Lower lobe of right lung (tissue), 2 donors: ENCODE measurements at regions not wholly inside any gene's neighbourhood (a gene's known extent, or its start where the extent isn't known, plus 50 kb on each side); places are given as distances from the start of the nearest gene placed in this dataset.

Experiments
- ATAC-seq, 2 donors: fragments of 200-7000 bp; cut with Tn5 transposase; one replicate each; pipeline ENCODE4 v1.9.1; 2020 to 2022; ENCODE audit warnings: mild to moderate bottlenecking in 2 of 2, moderate library complexity in 2 of 2
- DNase-seq: peaks from one replicate; pipeline ENCODE4 v3.0.0-alpha.2; 2020
- H3K27ac ChIP-seq: fragments of 200-600 bp; one replicate; pipeline ENCODE4 v1.8.0; 2022
- H3K27me3 ChIP-seq: fragments of 200-600 bp; one replicate; pipeline ENCODE4 v1.8.0; 2022; ENCODE audit warnings: low read depth
- H3K36me3 ChIP-seq: fragments of 200-600 bp; one replicate; pipeline ENCODE4 v1.8.0; 2022; ENCODE audit warnings: mild to moderate bottlenecking
- H3K4me1 ChIP-seq: fragments of 200-600 bp; one replicate; pipeline ENCODE4 v1.8.0; 2022
- H3K4me3 ChIP-seq: fragments of 200-600 bp; one replicate; pipeline ENCODE4 v1.8.0; 2022; ENCODE audit warnings: mild to moderate bottlenecking
- H3K9me3 ChIP-seq: fragments of 200-600 bp; one replicate; pipeline ENCODE4 v1.8.0; 2022
- CTCF ChIP-seq: fragments of 200-600 bp; IDR thresholded peaks from one replicate; pipeline ENCODE4 v1.8.0; 2022; ENCODE audit warnings: antibody characterized with exemption, mild to moderate bottlenecking
- intact Hi-C: fragments of 100-400 bp; cut with DNase I; formaldehyde crosslinking; loops from one replicate; pipeline ENCODE4 v1.11.0; 2022
- donor health status: DM: no; HTN: yes; CAD: no; lungs with severe emphysema.

- Histone ChIP-seq H3K27ac (no peak overlapping the region), H3K27me3 (no peaks in the 10 kb centered on the region), H3K4me3 (no peak overlapping the region), H3K36me3 (no peaks in the 10 kb centered on the region), H3K9me3 (no peaks in the 10 kb centered on the region), H3K4me1 (no peaks in the 10 kb centered on the region)
- ATAC-seq (no peak), DNase-seq (no peak)
- TF ChIP-seq CTCF: no peak
- intact Hi-C loops: no loop called here
Observed at GRCh38 chr3:166669781-166670180, 710.3 kb downstream of the ZBBX start.

GRCh38 chr3:166663194-166663593 lies 716.9 kb downstream of the ZBBX start:
- H3K36me3 ChIP-seq: no peaks in the 10 kb centered on the region
- no peak overlapping the region for H3K27ac ChIP-seq
- intact Hi-C loops: no loop called here
- ATAC-seq (no peak), DNase-seq (no peak)
- TF ChIP-seq CTCF: no peak
- H3K9me3 ChIP-seq: peaks cover 7% of the 10 kb centered on the region
- no peaks in the 10 kb centered on the region for H3K27me3 ChIP-seq
- no peak overlapping the region for H3K4me3 ChIP-seq
- H3K4me1 ChIP-seq: no peaks in the 10 kb centered on the region

GRCh38 chr3:166661621-166662020 lies 718.5 kb downstream of the ZBBX start:
- no peak for TF ChIP-seq CTCF

GRCh38 chr3:166660962-166661361 lies 719.1 kb downstream of the ZBBX start:
- Histone ChIP-seq H3K27me3 (no peaks in the 10 kb centered on the region), H3K4me1 (no peaks in the 10 kb centered on the region), H3K27ac (no peak overlapping the region), H3K4me3 (no peak overlapping the region), H3K9me3 (peaks cover 7% of the 10 kb centered on the region), H3K36me3 (no peaks in the 10 kb centered on the region)
- no peak for DNase-seq
- ATAC-seq: no peak
- no peak for TF ChIP-seq CTCF
- intact Hi-C loops: no loop called here

More at GRCh38 chr3:166661621-166662020, 718.5 kb downstream of the ZBBX start:
- Histone ChIP-seq H3K27ac (no peak overlapping the region), H3K36me3 (no peaks in the 10 kb centered on the region), H3K27me3 (no peaks in the 10 kb centered on the region), H3K4me1 (no peaks in the 10 kb centered on the region), H3K4me3 (no peak overlapping the region), H3K9me3 (peaks cover 7% of the 10 kb centered on the region)
- DNase-seq: no peak
- ATAC-seq: no peak
- intact Hi-C loops: no loop called here

- no peak overlapping the region for H3K4me3 ChIP-seq
- no peak for DNase-seq
- no peaks in the 10 kb centered on the region for H3K9me3 ChIP-seq
- peak in 1 of 2 donors; percentile 15 for ATAC-seq
- H3K27ac ChIP-seq: no peak overlapping the region
- TF ChIP-seq CTCF: no peak
- intact Hi-C loops: no loop called here
- H3K36me3 ChIP-seq: no peaks in the 10 kb centered on the region
- no peaks in the 10 kb centered on the region for H3K27me3 ChIP-seq
- no peaks in the 10 kb centered on the region for H3K4me1 ChIP-seq
Observed at GRCh38 chr3:166637984-166638530, 742.0 kb downstream of the ZBBX start.
